Middle frontal gyrus (tissue), 1 donor: ENCODE measurements at regions not wholly inside any gene's neighbourhood (a gene's known extent, or its start where the extent isn't known, plus 50 kb on each side); places are given as distances from the start of the nearest gene placed in this dataset.

Experiments used
- DNase-seq: peaks from one replicate; pipeline ENCODE4 v3.0.0-alpha.2; 2015; ENCODE audit warnings: low spot score; ENCODE audit errors: extremely low spot score

GRCh38 chr14:98940693-98941437, 331.1 kb downstream of the BCL11B start:
- DNase-seq = no peak

DNA sequence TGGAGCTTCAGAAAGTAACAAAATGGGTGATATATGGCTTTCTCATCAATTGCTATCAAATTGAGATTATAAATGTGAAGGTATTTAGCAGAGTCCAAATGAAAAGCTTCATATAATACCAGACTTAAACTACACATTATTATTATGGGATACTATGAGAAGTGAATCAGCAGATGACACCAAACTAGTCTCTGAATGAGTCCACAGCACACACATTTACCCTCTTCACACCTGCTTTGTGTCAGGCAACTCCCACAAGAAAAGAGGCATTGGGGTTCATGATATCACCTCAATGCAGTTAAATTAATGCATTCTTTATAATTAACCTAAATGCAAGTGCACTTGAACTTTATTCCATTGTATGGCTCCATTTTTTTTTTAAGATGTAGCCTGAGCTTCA, 330.5 kb downstream of the BCL11B start:
- no peak for DNase-seq

DNA sequence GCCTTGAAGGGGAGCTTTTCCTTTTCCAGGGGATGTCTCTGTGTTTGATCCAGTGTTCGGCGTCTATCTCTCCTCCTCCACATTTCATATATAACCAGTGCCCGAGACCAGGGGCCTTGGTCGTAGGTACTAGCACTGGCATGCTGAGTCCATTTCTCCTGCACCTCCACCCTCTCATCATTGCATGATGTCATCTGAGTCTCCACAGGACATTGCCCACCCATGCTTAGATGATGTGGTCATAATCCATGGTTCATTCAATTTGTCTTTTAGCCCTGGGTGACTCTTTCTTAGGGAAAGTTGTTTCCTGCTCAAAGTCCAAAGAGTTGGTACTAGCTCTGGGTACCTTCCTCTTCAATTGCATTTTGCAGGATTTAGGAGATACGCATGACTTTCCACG, 328.1 kb downstream of the BCL11B start:
- no peak for DNase-seq

DNA sequence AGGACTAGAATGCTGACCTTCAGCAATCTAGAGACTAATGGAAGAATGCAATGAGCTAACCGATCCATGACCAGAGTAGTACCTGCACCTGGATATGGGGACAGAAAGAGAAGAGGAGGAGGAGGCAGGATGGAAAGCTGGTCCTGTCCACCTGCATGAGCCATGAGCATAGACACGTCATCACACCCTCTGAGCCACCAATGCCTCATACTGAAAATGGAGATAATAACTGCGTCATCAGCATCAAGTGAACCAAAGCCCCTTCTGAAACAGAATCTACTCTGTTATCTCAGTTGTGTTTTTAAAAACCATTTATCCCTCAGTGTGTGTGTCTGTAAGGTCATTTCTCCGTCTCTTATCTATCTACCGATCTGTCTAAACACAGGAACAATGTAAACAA, 327.0 kb downstream of the BCL11B start:
- DNase-seq = no peak

DNA sequence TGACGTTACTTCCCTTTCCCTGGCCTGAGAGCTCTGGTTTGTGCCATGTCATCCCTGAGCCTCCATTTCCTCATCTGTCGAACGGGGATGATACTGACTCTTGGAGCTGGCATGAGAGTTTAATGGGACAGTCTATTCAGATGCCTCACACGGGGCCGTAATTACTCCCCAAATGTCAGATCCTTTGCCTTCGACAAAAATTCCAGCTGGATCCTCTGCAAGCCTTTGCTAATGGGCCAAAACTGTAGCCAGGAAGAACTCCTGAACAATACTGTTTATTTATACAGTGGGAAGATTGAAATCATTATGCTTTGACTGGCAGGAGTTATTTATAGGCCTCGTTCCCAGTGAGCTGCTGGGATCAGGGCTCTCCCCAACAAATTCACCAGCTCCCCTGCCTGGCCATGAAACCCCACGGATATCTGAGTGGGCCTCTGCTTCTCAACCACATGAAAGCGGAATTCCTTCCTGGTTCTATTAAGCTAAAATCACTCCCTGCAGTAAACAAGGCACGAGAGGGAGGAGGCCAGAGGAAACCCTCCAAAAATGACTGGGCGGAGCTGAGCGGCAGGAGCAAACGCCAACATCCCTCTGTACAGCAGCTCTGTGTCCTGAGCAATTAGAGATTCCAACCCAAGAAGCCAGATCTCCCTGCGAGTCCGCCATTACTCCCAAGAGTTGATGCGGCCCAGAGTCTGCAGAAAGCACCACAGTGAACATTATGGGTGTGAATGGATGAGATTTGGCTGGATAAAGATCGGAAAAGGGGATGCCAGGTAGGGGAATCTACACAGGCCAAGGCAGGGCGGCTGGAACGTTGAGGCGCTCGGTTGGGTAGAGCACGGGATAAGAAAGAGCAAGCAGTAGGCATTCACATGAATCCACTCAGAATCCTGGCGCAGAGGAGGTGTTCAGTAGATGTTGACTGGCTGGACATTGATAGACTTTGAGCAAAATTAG, 326.1 kb downstream of the BCL11B start:
- DNase-seq = no peak

DNA sequence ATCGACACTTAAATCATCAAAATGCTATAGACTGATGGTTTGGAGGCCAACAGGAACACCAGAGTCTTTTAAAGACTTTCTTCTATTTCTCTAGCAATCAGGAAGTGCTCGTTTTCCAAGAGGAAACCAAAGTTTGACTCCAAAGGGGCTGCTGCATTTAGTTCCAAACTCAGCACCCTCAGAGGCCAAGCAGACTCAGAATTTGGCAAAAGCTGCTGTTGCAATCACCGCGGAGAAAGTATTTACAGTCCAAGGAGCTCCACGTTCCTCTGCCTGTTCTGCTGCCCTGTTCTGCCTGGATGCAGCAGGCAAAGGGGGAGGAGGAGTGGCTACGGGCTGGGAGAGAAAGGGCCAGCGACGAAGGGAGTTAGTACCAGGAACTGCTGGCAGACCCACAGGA, 325.1 kb downstream of the BCL11B start:
- DNase-seq = no peak

DNA sequence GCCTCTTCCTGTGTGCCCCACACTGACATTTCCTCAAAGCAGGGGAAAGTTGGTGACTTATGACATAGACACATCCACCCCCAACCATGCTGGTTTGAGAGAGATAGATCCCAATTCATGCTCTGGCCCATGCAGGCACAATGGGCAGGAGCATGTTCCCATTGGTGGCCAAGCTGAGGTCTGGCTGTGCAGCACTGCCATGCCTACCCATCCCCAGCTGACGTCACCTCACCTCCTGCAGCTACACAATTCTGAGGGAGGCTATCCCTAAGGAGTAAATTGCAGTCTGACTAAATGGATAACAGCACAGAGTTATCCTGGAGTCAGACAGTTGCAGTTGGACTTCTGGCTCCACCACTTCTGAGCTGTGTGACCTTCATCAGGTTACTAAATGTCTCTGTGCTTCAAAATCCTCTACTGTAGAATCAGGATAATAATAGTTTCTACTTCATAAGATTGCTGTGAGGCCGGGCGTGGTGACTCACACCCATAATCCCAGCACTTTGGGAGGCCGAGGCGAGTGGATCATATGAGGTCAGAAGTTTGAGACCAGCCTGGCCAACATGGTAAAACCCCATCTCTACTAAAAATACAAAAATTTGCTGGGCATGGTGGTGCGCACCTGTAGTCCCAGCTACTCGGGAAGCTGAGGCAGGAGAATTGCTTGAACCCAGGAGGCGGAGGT, 323.9 kb downstream of the BCL11B start:
- DNase-seq = no peak

GRCh38 chr14:98949051-98949450, 322.9 kb downstream of the BCL11B start:
- DNase-seq = no peak

- no peak for DNase-seq
Observed at GRCh38 chr14:98949481-98950135, 322.4 kb downstream of the BCL11B start.

DNA sequence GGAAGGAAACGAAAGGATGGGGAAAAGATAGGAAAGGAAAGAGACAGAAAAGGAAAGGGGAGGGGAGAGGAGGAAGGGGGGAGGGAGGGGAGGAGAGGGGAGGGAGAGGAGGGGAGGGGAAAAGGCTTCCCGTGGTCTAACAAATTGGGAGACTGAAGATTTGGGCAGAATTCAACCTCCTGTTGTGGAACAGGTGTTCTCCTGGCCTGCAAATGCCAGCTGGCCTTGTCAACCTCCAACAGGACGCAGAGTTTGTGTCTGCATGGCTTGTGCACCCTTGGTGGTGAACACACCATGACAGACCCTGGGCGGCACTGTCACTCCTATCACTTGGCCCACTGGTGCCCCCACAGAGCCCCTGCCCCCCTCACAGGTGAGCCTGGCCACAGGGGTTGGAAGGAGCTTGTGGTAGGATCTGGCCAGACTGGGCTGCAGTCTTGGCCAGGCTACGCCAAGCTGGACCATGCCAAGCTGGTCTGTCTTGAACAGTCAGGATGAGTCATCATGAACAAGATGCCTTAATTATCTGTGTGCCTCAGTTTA, 321.6 kb downstream of the BCL11B start:
- DNase-seq = no peak

DNA sequence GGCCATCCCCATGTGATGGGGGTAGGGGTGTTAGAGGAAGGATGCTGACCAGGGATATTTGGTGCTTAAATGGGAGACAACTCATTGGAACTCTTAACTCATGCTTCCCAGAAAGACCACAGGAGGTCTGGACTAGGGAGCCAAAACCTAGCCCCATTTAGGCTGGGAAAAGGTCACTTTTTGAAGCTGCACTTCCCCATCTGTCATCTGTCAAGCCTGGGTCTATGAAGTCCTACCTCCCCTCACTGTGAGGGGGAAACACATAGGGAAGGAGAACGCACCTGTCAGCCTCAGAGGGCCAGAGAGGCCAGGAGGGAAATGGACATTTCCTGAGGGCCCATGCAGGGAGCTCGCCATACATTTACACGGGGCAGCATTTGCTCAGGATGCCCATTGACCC, 321.0 kb downstream of the BCL11B start:
- DNase-seq = no peak

- no peak for DNase-seq
Observed at GRCh38 chr14:98951521-98952152, 320.4 kb downstream of the BCL11B start.

DNA sequence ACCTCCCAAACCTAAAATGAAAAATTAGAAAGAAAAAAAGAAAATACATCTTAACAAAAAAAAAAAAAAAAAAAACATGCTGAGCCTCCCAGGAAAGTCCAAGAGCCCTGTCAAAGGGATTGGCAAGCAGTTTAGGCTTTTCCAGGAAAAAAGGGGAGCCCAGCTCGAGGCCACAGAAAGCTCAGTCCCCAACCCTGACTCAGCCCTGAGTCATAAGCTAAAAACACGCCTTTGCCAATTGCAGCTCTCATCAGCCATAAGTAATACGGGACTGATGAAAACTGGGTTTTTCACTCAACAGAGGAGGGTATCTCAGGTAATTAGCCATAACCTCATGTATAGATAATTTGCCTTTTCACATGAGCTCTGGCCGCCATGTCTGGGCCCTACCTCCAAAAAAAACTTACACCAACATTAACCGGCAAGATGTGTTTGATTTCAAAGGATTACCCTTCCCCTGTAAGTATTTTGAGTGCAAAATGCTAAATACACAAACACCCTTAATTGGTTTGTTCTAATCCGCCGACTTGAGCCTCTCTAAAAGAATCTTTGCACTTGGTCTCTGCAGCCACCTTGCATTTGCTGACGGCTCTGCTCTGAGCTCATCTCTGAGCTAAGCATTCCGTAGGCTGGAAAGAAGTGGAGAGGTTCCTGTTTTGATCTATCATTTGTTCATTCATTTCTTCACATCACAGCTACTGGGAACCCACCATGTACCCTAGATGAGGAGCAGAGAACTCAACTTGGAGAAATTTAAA, 319.2 kb downstream of the BCL11B start:
- DNase-seq = no peak

DNA sequence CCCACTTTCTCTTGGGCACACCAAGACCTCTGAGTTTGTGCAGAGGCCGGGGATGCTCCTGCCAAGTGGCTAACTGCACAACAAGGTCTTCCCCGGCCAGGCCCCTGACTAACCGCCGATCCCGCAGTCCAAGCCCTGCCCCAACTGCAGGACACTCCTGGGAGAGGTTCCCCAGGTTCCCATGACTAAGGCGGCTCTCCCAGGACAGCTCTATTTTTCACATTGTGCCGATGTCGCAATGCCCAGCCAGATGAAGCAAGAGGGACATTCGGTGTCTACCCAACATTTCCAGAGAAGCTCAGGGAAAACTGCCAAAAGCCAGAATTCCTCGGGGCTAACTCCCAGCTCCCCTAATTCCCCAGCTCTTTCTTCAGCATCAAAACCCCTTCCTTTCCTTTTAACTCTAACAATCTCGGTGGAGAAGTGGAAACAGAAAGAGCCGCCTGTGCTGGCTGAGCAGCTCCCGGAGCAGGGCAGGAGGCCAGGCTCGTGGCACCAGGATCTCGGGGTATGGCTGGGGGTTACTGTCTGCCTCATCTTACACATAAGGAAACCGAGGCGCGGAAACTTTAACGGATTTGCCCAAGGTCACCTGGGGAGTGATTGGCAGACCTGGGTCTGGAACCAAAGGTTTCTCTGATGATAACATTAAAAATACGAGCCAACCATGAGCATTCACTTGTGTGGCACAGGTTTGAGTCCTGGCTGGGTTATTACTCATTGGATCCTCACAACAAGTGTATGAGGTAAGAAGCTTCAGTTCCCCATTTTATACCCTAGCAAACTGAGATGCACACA, 318.2 kb downstream of the BCL11B start:
- DNase-seq = no peak

GRCh38 chr14:98954349-98955000, 317.5 kb downstream of the BCL11B start:
- DNase-seq = no peak

- no peak for DNase-seq
Observed at GRCh38 chr14:98955036-98955740, 316.8 kb downstream of the BCL11B start.

- no peak for DNase-seq
Observed at GRCh38 chr14:98955741-98956070, 316.3 kb downstream of the BCL11B start.

DNA sequence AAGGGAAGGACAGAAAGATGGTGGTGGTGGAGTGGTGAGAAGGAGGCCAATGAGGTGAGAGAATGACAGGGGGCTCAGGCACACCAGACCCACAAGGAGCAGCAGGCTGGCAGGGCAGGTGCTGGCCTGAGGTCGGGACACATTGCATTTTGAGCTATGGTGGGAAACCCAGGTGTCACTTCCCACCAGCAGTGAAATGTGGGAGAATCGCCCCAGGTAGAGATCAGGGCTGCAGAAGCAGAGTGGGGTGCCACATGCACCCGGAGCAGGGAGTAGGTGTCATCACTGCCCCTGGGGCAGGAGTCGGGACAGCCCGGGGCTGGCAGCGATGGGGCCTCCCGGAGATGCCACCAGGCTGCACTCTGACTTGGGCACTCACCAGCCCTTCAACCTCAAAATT, 315.8 kb downstream of the BCL11B start:
- DNase-seq = no peak
